Prostate gland (tissue), 2 donors: ENCODE measurements at regions not wholly inside any gene's neighbourhood (a gene's known extent, or its start where the extent isn't known, plus 50 kb on each side); places are given as distances from the start of the nearest gene placed in this dataset.

Source experiments
- DNase-seq: peaks from one replicate; pipeline ENCODE4 v3.0.0-alpha.2; 2019; ENCODE audit warnings: low spot score
- H3K27ac ChIP-seq, 2 donors: fragments of 200-600 bp; sonication (generic); 2 replicates each; pipeline ENCODE4 v1.5.1; 2017 to 2019
- H3K27me3 ChIP-seq: fragments of 200-600 bp; sonication (generic); replicated peaks from 2 replicates; pipeline ENCODE4 v1.5.1; 2019; ENCODE audit not compliant: insufficient read depth
- H3K36me3 ChIP-seq, 2 donors: fragments of 200-600 bp; sonication (generic); 1 replicate in 1 of 2; 2 replicates in 1 of 2; pipeline versions ENCODE4 v1.5.1 to v1.8.1; 2017 to 2019
- H3K4me1 ChIP-seq: fragments of 200-600 bp; sonication (generic); replicated peaks from 2 replicates; pipeline ENCODE4 v1.5.1; 2019
- H3K4me3 ChIP-seq, 2 donors: fragments of 200-600 bp; sonication (generic); 2 replicates each; pipeline ENCODE4 v1.5.1; 2017 to 2019
- H3K9me3 ChIP-seq: fragments of 200-600 bp; sonication (generic); 2 replicates; pipeline ENCODE4 v1.5.1; 2017
- POLR2A ChIP-seq: fragments of 450-650 bp; IDR thresholded peaks from one replicate; pipeline ENCODE4 v1.6.1; 2016; ENCODE audit warnings: antibody characterized with exemption, mild to moderate bottlenecking
- POLR2AphosphoS5 ChIP-seq: sonication (generic); formaldehyde crosslinking; IDR thresholded peaks from one replicate; pipeline ENCODE4 v1.6.1; 2017; ENCODE audit warnings: antibody characterized with exemption
- WGBS: methylation state at CpG from one replicate; pipeline ENCODE4 v1.1.5; 2018; 5-methylcytosine and 5-hydroxymethylcytosine counted together
- intact Hi-C: fragments of 100-400 bp; cut with DNase I; formaldehyde crosslinking; loops from one replicate; pipeline ENCODE4 v1.14.2; 2022
- TF ChIP-seq, protein P1 (sequence below), 4 experiments: fragments of 200-600 bp in 2 of 4; fragments of 450-650 bp in 2 of 4; sonication (generic) in 2 of 4; IDR thresholded peaks; 1 replicate in 3 of 4; 2 replicates in 1 of 4; pipeline ENCODE4 v1.5.1; 2016 to 2019; ENCODE audit warnings: antibody characterized with exemption in 4 of 4, mild to moderate bottlenecking in 2 of 4, moderate library complexity in 2 of 4

DNA sequence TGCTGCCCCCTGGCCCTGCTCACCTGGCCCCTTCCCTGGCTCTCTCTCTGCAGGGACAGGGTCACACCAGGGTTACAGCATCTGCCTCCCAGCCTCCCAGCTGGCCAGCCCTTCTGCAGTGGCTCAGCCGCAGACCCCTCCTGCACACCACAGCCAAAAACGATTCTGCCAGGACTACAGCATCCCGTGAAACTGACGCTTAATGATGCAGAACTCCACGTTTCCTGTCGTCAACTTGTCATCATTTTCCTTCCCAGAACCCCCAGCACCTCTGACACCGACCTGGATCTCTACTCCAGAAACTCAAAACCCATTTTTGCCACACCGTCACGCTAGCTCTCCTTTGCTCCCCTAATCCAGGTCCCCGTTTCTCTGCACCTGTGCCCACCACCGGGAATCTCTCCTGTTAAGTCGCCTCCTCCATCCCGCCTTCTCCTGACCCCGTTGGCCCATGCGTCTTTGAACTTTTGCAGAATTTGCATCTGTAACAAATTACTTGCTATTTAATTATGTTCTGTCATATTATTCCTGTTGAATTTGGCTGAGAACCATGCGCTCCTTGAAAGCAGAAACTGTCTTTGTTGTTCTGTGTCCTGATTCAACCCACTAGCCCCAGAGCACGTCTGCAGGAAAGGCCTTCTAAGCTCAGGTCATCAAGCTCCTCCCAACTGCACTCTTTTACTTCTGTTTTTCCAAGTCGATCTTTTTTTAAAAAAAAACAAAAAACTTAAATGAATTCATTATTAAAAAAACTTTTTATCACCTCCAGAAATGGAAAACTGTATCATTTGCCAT, 173.2 kb upstream of the COPS8 start:
- no peak for DNase-seq
- Histone ChIP-seq H3K27ac (no peak overlapping the region), H3K4me1 (no peaks in the 10 kb centered on the region), H3K9me3 (no peaks in the 10 kb centered on the region), H3K27me3 (no peaks in the 10 kb centered on the region), H3K4me3 (no peak overlapping the region), H3K36me3 (no peaks in the 10 kb centered on the region)
- intact Hi-C loops = no loop called here
- TF ChIP-seq POLR2AphosphoS5 = no peak
- TF ChIP-seq, protein P1, sequence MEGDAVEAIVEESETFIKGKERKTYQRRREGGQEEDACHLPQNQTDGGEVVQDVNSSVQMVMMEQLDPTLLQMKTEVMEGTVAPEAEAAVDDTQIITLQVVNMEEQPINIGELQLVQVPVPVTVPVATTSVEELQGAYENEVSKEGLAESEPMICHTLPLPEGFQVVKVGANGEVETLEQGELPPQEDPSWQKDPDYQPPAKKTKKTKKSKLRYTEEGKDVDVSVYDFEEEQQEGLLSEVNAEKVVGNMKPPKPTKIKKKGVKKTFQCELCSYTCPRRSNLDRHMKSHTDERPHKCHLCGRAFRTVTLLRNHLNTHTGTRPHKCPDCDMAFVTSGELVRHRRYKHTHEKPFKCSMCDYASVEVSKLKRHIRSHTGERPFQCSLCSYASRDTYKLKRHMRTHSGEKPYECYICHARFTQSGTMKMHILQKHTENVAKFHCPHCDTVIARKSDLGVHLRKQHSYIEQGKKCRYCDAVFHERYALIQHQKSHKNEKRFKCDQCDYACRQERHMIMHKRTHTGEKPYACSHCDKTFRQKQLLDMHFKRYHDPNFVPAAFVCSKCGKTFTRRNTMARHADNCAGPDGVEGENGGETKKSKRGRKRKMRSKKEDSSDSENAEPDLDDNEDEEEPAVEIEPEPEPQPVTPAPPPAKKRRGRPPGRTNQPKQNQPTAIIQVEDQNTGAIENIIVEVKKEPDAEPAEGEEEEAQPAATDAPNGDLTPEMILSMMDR (IDR thresholded peaks at IDR 0.05) = no peak
- no peak for TF ChIP-seq POLR2A
- 66% methylated on average over 18 of the region's 18 CpGs for WGBS

DNA sequence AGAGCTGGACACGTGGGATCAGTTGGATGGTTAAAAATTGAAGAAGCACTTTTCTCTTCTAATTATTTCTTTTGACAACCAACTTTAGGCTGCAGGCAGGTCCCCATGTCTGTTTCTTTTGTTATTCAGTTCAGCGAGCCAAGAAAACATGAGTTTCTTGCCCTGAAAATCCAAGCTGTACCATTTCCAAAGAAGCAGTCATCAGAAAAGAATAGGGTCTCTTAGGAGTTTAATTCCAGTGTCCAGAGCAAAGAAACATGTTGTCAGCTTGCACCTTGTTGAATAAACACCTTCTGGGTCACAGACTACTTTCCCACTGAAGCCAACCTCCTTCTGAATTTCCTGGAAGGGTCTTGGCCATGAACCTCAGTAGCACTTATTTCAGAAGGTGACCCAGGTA, 170.5 kb upstream of the COPS8 start:
- Histone ChIP-seq H3K27me3 (no peaks in the 10 kb centered on the region), H3K4me3 (no peak overlapping the region), H3K36me3 (no peaks in the 10 kb centered on the region), H3K4me1 (no peaks in the 10 kb centered on the region), H3K9me3 (no peaks in the 10 kb centered on the region), H3K27ac (no peak overlapping the region)
- TF ChIP-seq, protein P1 (IDR thresholded peaks at IDR 0.05) = no peak
- no peak for TF ChIP-seq POLR2A
- TF ChIP-seq POLR2AphosphoS5 = no peak
- DNase-seq = no peak
- intact Hi-C loops = no loop called here
- WGBS = 81% methylated on average over 2 of the region's 2 CpGs

DNA sequence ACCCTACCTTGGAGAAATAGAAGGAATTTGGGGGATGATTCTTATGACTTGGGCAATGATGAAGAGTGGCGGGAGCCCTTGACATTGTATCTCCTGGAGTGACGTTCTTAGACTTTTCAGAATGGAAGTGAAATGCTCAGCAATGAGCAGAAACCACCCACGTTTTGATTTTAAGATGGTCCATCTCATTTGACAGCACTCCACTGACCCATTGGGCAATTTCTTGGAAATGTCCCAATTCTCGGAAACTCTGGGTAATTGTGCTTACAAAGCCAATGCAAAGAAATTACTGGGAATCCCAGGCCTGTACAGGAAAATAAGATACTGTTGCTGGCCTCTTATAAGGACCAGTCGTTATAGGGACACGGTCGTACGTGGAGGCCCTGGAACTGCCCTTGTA, 170.0 kb upstream of the COPS8 start:
- no peak for DNase-seq

DNA sequence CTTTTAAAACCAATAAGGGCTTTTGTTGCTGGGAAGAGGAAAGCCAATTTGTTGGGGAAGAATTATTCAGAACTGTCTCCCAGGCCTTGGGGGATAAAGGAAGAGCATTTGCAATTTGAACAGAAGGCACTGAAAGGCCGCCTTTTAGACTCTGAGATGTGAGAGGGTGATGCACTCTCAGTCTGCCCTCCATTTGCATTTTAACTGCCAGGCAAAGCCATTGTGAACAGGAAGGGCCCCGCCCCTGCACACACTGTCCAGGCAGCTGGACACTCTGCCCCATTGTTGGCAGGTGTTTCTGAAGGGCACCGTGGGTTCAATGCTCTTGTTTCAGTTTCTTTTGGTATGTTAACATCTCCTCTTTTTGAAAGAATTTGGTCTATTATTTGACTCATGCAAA, 169.5 kb upstream of the COPS8 start:
- Histone ChIP-seq H3K27ac (no peak overlapping the region), H3K9me3 (no peaks in the 10 kb centered on the region), H3K27me3 (no peaks in the 10 kb centered on the region), H3K36me3 (no peaks in the 10 kb centered on the region), H3K4me1 (no peaks in the 10 kb centered on the region), H3K4me3 (no peak overlapping the region)
- TF ChIP-seq POLR2AphosphoS5 (no peak), POLR2A (no peak)
- TF ChIP-seq, protein P1 (IDR thresholded peaks at IDR 0.05) = no peak
- WGBS = 80% methylated on average over 3 of the region's 3 CpGs
- intact Hi-C loops = no loop called here
- no peak for DNase-seq

More for the DNA sequence above, 170.0 kb upstream of the COPS8 start:
- H3K4me1 ChIP-seq = no peaks in the 10 kb centered on the region
- 92% methylated on average over 8 of the region's 8 CpGs for WGBS
- H3K27me3 ChIP-seq = no peaks in the 10 kb centered on the region
- no peaks in the 10 kb centered on the region for H3K9me3 ChIP-seq
- H3K27ac ChIP-seq = no peak overlapping the region
- H3K36me3 ChIP-seq = no peaks in the 10 kb centered on the region
- intact Hi-C loops = no loop called here
- no peak overlapping the region for H3K4me3 ChIP-seq
- TF ChIP-seq, protein P1 (IDR thresholded peaks at IDR 0.05) = no peak
- TF ChIP-seq POLR2A (no peak), POLR2AphosphoS5 (no peak)

DNA sequence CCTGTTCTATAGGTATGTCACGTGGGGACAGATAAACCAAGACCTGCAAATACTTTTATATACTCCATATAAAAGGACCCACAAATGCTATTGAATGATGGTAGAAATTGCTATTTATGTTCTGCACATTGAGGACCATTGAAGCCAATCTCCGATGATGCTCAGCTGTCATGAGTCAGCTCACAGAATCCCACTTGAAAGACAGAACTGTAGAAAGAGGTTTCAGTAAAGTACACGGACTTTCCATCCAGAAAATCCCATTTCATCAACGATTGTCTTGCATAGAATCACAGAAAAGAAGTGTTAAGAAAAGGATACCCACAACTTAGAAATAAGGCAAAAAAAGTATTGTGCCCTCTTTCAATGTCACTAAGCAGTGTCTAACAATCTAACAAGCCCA, 169.0 kb upstream of the COPS8 start:
- Histone ChIP-seq H3K9me3 (no peaks in the 10 kb centered on the region), H3K4me3 (no peak overlapping the region), H3K27ac (no peak overlapping the region), H3K27me3 (no peaks in the 10 kb centered on the region), H3K4me1 (no peaks in the 10 kb centered on the region), H3K36me3 (no peaks in the 10 kb centered on the region)
- TF ChIP-seq, protein P1 (IDR thresholded peaks at IDR 0.05) = no peak
- TF ChIP-seq POLR2A (no peak), POLR2AphosphoS5 (no peak)
- intact Hi-C loops = no loop called here
- WGBS = 91% methylated on average over 4 of the region's 4 CpGs
- no peak for DNase-seq
